VCaP (cell line): ENCODE measurements at regions not wholly inside any gene's neighbourhood (a gene's known extent, or its start where the extent isn't known, plus 50 kb on each side); places are given as distances from the start of the nearest gene placed in this dataset.

Experiments
- H3K27ac ChIP-seq: fragments of 450-650 bp; 2 replicates; pipeline ENCODE4 v1.5.1; 2017
- TF ChIP-seq, protein P1 (sequence below): fragments of 450-650 bp; conservative IDR thresholded peaks from 2 replicates; pipeline ENCODE4 v1.5.1; 2017; ENCODE audit warnings: mild to moderate bottlenecking, moderate library complexity

DNA sequence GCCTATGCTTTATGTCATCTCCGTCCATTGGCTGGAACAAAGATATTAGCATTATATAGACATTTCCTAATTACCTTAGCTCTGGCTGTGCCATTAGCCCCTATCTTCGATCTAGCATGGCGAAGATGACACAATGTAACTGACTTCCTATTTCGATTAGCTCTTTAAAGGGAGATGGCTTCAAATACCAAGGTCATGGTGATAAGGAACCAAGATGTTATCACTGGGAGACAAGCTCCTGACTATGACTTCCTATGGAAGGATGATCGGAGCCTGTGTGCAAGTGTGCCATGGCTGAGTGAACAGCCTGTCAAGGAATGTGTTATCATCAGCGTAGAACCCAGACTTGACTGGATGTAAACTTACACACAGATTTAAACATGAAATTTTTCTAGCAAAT lies 602.1 kb downstream of the PSAT1 start:
- TF ChIP-seq, protein P1, sequence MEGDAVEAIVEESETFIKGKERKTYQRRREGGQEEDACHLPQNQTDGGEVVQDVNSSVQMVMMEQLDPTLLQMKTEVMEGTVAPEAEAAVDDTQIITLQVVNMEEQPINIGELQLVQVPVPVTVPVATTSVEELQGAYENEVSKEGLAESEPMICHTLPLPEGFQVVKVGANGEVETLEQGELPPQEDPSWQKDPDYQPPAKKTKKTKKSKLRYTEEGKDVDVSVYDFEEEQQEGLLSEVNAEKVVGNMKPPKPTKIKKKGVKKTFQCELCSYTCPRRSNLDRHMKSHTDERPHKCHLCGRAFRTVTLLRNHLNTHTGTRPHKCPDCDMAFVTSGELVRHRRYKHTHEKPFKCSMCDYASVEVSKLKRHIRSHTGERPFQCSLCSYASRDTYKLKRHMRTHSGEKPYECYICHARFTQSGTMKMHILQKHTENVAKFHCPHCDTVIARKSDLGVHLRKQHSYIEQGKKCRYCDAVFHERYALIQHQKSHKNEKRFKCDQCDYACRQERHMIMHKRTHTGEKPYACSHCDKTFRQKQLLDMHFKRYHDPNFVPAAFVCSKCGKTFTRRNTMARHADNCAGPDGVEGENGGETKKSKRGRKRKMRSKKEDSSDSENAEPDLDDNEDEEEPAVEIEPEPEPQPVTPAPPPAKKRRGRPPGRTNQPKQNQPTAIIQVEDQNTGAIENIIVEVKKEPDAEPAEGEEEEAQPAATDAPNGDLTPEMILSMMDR: no peak
- H3K27ac ChIP-seq: no peak overlapping the region

DNA sequence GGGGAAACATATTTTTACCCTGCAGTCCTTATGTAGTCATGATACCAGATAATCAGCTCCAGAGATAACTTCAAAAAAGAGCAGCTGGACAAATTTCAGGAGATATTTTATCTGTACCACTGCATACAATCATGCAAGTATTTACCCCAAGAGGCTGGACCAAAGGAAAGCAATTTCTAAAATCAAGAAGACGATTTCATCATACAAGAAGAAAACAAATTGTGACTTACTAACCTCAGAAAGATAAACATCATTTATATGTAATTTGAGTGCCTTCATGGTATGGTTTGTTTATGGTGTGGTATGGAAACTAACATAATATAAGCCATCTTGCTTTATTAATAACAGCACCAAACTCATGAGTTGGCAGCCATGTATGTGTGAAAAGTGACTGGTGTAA lies 603.6 kb downstream of the PSAT1 start:
- H3K27ac ChIP-seq: no peak overlapping the region
- TF ChIP-seq, protein P1: no peak

DNA sequence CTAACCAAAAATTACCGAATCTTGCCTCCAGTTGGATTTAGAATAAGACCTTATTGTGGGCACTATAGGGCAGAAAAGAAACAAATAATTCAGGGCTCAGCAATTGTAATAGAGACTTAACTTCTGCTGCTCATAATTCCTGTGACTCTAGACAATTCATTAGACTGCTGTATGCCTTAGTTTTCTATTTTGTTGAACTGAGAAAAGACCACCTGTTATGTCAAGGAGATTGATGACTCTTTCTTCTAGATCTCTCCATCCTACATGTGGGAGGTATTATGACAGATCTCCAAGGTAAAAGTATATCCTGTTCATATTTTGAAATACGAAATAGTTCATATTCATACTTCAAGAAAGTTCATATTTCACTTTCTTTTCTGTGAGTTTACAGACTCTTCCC lies 605.1 kb downstream of the PSAT1 start:
- TF ChIP-seq, protein P1: no peak
- no peak overlapping the region for H3K27ac ChIP-seq

DNA sequence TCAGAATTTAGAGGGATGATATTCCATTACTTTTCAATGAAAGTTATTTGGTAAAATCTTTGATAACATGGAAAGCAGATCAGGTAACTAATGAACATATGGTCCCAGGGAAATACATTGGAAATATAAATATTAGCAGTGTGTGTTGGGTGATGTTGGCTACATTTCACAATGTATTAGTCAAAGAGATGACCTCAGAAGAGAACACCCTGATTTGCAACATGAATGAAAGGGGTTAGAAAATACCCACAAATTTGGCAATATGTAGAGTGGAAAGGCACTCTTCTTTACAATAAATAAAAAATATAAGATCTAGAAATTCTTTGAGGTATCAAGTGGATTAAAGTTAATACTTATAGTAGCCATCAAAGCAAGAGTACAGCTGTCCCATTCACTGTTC lies 606.7 kb downstream of the PSAT1 start:
- H3K27ac ChIP-seq: no peak overlapping the region
- TF ChIP-seq, protein P1: no peak

DNA sequence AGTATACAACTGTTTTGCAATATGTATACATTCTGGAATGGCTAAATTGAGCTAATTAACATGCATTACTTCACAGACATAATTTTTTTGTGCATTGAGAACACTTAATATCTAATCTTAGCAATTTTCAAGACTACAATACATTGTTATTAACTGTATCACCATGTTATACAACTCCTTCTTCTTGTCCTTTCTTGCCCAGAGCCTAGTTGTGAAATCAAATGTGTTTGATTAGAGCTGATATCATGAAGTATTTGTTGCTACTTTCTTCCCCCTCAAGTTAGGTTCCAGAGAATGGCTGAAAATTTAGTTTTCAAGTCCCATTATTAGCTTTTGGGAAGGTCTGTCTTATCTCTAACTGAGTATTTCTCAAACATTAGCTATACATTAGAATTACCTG lies 607.8 kb downstream of the PSAT1 start:
- no peak overlapping the region for H3K27ac ChIP-seq
- TF ChIP-seq, protein P1: no peak

DNA sequence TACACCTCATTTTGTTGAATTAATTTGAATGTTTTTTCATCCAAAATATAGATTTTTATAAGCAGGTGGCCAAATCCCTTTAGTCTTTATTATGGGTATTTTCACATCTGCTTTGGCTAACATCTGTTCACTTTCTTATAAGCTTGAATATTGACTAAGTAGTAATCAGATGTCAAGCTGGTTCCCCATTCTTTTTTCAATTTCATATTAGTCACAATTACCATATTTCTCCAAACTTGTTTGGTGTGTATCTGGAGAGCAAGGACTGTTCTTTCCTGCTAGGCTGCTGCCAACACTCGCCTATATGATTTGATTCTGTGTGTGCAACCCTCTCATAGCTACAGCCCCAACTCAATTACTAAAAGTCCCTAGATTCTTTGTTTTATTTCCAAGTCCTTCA lies 608.5 kb downstream of the PSAT1 start:
- TF ChIP-seq, protein P1: no peak

DNA sequence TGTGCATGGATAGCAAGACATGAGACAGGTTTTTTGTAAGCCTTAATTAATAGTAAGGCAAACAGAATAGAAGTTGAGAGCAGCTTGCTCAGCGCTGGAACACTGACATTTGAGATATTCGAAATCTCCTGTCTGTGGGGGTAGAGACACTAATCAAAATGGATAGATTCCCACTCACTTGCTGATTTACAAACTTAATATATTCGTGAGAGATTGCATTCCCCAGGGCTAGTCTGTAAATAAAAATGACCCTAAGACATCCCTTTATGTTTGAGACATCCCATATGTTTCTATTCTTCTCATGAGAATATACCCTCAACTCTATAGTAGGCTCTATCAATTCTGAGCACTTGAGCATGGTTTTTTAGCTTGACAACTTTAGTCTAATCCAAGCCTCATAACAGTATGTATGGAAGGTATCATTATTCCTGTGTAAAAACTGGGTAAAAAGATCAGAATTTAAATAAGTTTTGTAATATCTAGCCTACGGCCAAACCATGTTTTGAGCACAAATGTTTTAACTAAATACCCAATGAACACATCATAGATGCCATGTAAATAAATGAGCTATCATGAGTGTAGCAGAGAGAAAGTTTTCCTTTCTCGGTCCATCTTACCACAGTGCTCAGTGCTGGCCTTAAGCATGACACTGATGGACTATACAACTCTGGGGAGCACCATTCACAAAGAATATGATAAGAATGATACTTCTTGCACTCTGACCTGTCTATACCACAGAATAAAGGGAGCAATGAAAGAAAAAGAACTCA lies 609.2 kb downstream of the PSAT1 start:
- TF ChIP-seq, protein P1: no peak
- H3K27ac ChIP-seq: no peak overlapping the region

More for the DNA sequence above, 608.5 kb downstream of the PSAT1 start:
- H3K27ac ChIP-seq: no peak overlapping the region
